ENCODE measurements at regions not wholly inside any gene's neighbourhood (a gene's known extent, or its start where the extent isn't known, plus 50 kb on each side); places are given as distances from the start of the nearest gene placed in this dataset.
"Not testable (repeated sequence)": the region's sequence is repeated elsewhere in the genome, so short reads cannot be mapped to it uniquely, and the experiment has no call there.

DNA sequence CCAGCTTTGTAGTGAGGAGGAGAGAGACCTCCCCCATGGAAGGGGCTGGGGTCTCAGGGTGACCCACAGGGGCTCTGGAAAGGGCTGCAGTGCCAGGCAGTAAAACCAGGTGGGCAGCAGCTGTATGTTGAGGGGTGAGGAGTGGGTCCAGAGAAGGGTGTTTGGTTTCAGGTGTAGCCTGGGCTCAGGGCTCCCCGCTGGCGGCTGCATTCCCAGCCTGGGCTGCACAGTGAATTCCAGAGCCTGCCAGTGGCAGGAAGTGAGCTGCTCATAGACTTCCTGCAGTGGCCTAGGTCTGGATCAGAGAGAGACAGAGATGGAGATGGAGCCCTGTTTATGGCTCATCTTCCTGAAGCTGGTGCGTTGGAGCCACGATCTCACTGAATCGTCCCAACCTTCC, 356.4 kb downstream of the PTPRU start:
- Mint-ChIP-seq H3K36me3 (ENCODE audit: low read depth) (no peaks in the 10 kb centered on the region), H3K27me3 (peaks cover 5% of the 10 kb centered on the region), H3K9me3 (no peaks in the 10 kb centered on the region), H3K4me3 (no peak overlapping the region), H3K4me1 (no peaks in the 10 kb centered on the region), H3K27ac (no peak overlapping the region)
- ChIA-PET CTCF (no interaction called here), POLR2A (no interaction called here)
- no peak for DNase-seq

DNA sequence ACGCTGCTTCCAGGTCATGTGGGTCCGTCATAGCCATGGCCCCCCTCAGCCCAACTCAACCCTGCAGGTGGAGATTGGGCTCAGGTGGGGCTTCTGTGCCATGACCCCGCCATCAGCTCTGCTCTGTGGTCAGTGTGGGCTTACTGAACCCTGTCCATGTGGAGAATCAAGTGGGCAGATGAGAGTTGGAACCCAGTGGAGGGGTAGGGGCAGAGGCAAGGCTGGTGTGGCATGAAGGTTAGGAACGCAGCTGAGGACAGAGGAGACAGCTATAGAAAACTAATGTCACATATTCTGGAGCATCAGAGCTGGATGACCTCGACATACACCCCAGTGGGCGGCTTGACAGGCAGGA, 355.9 kb downstream of the PTPRU start:
- no peak for DNase-seq
- ChIA-PET CTCF (no interaction called here), POLR2A (no interaction called here)
- H3K27ac Mint-ChIP-seq, result no peak overlapping the region
- H3K4me1 Mint-ChIP-seq, result no peaks in the 10 kb centered on the region
- H3K4me3 Mint-ChIP-seq, result no peak overlapping the region
- H3K36me3 Mint-ChIP-seq (ENCODE audit: low read depth), result no peaks in the 10 kb centered on the region
- peaks cover 5% of the 10 kb centered on the region for H3K27me3 Mint-ChIP-seq
- no peaks in the 10 kb centered on the region for H3K9me3 Mint-ChIP-seq

DNA sequence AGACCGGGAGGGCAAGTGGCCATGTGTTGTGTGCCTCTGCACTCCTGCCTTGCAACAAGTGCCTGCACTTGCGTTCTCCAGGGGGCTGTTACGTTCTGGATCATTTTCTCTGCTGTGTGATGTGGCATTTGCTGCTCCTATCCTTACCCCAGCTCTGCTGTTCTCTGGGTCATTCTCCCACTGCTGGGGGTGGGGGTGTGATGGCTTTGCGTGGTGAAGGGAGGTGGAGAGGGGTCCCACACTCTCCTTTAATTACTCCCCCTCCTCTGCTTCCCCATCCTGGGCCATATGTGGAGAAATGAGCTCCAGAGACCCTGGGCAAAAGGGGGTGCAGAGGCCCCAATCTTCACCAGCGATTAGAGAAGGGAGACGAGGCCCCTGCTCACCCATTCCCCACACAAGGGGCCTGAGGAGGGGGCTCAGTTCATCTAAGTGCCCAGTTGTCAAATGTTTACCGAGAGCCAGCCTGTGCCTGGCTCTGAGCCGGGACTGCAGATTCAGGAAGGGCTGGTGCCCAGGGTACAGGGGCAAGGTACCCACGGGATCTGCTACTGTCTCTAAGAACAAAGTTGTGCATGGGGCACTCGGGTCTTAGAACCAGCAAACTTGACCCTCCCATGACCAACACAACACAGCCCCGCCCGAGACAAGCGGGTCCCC, 355.4 kb downstream of the PTPRU start:
- CTCF ChIA-PET, result no interaction called here
- Mint-ChIP-seq H3K36me3 (ENCODE audit: low read depth) (no peaks in the 10 kb centered on the region), H3K4me1 (no peaks in the 10 kb centered on the region), H3K27me3 (peaks cover 5% of the 10 kb centered on the region), H3K9me3 (no peaks in the 10 kb centered on the region), H3K4me3 (no peak overlapping the region), H3K27ac (no peak overlapping the region)
- POLR2A ChIA-PET, result no interaction called here
- DNase-seq, result no peak

DNA sequence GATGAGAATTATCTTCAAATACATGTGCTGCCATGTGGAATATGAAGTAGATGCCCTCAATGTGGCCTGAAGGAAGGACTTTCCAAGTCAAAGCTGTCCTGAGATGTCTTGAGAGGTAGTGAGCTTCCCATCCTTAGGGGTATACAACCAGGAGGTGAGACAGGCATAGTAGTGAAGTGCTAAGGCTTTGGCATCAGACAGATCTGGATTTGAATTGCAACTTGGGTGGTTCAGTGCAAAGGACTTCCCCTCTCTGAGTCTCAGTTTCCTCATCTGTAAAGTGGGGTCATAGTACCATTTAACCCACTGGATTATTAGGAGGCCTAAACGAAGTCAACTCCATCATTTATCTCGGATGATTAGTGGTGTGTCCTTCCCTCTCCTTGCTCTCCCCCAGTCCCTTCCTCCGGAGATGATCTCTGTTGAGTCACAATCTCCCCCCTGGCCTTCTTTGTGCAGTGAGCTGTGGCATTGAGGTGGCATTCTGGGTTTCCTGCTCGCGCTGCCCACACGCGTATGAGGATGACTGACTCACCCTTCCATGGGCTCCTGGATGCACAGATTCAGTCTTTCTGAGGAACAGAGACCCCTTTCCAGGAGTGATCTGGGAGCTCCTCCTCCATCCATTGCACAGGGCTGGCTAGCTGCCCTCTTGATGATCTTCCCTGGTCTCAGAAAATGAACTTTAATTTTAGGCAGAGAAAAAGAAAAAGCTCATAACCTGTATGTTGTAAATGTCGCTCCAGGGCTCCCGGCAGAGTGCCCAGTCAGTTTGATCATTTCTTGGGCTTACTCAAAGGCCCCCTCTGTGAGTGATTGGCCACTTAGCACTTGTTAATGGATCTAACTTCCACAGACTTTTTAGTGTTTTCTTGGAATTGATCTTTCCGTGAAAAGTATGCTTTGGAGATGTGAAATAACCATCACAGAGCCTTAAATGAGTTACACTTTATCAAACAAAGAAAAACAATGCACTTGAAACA, 354.6 kb downstream of the PTPRU start:
- Mint-ChIP-seq H3K27me3 (peaks cover 5% of the 10 kb centered on the region), H3K4me3 (no peak overlapping the region), H3K9me3 (no peaks in the 10 kb centered on the region), H3K27ac (no peak overlapping the region), H3K4me1 (no peaks in the 10 kb centered on the region), H3K36me3 (ENCODE audit: low read depth) (no peaks in the 10 kb centered on the region)
- CTCF ChIA-PET, result no interaction called here
- DNase-seq, result no peak
- POLR2A ChIA-PET, result no interaction called here

DNA sequence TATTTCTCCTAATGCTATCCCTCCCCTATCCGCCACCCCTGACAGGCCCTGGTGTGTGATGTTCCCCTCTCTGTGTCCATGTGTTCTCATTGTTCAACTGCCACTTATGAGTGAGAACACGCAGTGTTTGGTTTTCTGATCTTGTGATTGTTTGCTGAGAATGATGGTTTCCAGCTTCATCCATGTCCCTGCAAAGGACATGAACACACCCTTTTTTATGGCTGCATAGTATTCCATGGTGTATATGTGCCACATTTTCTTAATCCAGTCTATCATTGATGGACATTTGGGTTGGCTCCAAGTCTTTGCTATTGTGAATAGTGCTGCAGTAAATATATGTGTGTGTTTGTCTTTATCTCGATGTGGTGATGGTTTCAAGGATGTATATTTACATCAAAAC, 353.4 kb downstream of the PTPRU start:
- H3K4me1 Mint-ChIP-seq; DNase-seq; H3K36me3 Mint-ChIP-seq (ENCODE audit: low read depth); CTCF ChIA-PET; H3K4me3 Mint-ChIP-seq; H3K9me3 Mint-ChIP-seq; H3K27ac Mint-ChIP-seq; H3K27me3 Mint-ChIP-seq; POLR2A ChIA-PET: not testable (repeated sequence)

DNA sequence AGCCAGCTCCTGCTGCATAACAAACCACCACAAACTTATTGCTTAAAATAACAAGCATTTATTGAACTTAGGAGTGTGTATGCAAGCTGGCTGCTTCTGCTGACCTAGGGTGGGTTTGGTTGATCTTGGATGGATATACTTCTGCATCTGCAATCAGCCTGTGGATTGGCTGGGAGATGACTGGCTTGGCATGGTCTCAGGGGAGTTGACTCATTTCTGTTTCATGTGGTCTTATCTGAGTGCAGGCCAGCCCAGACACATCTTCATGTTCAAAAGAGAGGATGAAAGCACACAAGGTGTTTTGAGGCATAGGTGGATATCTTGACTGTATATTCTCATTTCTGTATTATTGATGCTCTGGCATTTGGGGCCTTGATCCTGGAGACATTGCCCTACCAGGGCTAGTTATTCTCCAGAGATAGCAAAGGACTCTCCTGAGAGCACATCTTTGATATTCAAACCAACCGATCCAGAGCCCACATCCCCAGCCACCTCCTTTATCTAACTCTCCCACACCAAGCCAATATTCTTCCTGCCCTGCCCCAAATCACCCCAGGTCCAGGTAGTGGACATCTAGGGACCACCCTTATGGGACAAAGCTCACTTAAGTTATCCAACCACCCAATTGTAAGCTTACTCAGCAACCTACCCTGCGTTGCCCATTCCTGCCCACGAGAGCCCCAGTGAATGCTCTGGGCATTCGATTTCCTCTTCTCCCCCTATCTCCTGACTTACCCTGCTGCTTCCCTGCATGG, 350.8 kb downstream of the PTPRU start:
- Mint-ChIP-seq H3K27ac (no peak overlapping the region), H3K9me3 (no peaks in the 10 kb centered on the region), H3K4me1 (no peaks in the 10 kb centered on the region), H3K36me3 (ENCODE audit: low read depth) (no peaks in the 10 kb centered on the region), H3K4me3 (no peak overlapping the region), H3K27me3 (peaks cover 5% of the 10 kb centered on the region)
- no peak for DNase-seq
- POLR2A ChIA-PET, result no interaction called here
- CTCF ChIA-PET, result no interaction called here

DNA sequence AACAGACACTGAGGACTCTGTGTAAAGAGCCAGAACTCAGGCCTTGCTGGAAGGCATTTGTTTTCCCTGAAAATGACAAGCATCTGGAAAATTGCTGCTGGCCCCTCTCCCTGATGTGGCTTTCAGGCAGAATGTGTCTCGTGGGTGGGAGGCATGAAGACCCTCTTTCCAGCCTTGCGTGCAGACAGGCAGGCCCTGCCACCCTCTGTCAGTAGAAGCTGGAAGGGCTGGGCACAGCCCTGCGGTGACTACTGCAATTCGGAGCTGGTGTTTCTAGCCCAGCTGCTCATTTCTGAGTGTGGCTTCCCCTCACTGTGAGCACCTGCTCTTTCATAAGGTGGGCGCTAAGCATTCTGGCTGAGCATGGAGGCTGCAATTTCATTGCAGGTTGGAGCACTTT, 349.9 kb downstream of the PTPRU start:
- peaks cover 5% of the 10 kb centered on the region for H3K27me3 Mint-ChIP-seq
- DNase-seq, result no peak
- H3K27ac Mint-ChIP-seq, result no peak overlapping the region
- no peaks in the 10 kb centered on the region for H3K4me1 Mint-ChIP-seq
- no peak overlapping the region for H3K4me3 Mint-ChIP-seq
- no peaks in the 10 kb centered on the region for H3K36me3 Mint-ChIP-seq (ENCODE audit: low read depth)
- ChIA-PET CTCF (no interaction called here), POLR2A (no interaction called here)
- H3K9me3 Mint-ChIP-seq, result no peaks in the 10 kb centered on the region

DNA sequence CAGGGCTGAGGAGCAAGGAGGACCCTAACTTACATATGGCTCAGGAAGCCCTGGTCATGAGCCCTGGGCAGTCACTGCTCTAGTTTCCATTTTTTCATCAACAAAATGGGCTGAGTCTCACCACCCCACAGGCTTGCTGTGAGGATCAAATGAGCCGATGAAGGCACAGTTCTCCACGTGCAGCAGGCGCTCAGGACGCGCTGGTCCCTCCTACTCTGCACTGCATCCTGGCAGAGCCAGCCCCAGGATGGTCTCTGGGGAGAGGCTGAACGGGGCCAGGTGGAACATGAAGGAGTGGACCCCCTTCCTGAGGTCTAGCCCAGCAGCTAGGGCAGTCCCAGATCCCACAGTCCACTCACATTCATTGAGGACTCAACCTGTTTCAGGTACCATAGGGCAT, 349.3 kb downstream of the PTPRU start:
- ChIA-PET CTCF (no interaction called here), POLR2A (no interaction called here)
- H3K9me3 Mint-ChIP-seq, result no peaks in the 10 kb centered on the region
- no peaks in the 10 kb centered on the region for H3K36me3 Mint-ChIP-seq (ENCODE audit: low read depth)
- peaks cover 5% of the 10 kb centered on the region for H3K27me3 Mint-ChIP-seq
- no peak for DNase-seq
- H3K27ac Mint-ChIP-seq, result no peak overlapping the region
- H3K4me1 Mint-ChIP-seq, result no peaks in the 10 kb centered on the region
- H3K4me3 Mint-ChIP-seq, result no peak overlapping the region

DNA sequence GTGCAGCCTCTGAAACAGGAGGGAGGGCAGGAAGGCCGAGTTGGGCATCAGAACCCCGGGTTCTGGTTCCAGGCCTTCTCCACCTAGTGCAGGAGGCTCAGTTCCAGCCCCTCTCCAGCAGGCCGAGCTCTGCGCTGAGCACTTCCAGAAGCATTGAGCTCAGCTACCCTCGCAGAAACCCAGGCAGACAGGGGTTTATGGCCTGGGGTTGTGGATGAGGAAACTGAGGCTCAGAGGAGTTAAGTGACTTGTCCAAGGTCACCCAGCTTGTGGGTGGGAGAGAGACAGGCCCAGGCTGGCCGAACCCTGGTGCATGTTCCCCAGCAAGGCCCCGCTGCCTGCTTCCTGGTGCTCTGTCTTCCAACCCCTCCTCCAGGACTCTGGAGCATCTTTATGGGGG, 348.9 kb downstream of the PTPRU start:
- no peaks in the 10 kb centered on the region for H3K9me3 Mint-ChIP-seq
- no peak overlapping the region for H3K27ac Mint-ChIP-seq
- no peak overlapping the region for H3K4me3 Mint-ChIP-seq
- H3K4me1 Mint-ChIP-seq, result no peaks in the 10 kb centered on the region
- no peaks in the 10 kb centered on the region for H3K36me3 Mint-ChIP-seq (ENCODE audit: low read depth)
- H3K27me3 Mint-ChIP-seq, result peaks cover 5% of the 10 kb centered on the region
- CTCF ChIA-PET, result no interaction called here
- POLR2A ChIA-PET, result no interaction called here
- DNase-seq, result no peak

DNA sequence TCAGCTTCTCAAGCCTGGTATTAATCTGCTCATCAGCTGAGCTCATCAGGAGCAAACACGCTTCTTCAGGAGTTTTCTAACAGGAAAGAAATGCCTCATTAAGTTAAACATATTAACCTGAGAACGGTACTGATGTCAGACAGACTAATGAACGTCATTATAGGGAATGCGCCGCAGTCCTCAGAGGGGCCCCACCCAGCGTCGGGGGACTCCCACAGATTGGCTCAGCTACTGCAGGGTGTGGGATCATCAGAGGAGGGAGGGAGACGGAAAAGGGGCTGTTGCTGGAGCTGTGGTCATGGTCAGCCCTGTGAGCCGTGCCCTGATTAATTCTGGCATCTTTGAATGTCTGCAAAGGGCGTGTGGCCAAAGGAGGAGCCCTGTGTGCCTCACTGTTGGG, 348.5 kb downstream of the PTPRU start:
- POLR2A ChIA-PET, result no interaction called here

DNA sequence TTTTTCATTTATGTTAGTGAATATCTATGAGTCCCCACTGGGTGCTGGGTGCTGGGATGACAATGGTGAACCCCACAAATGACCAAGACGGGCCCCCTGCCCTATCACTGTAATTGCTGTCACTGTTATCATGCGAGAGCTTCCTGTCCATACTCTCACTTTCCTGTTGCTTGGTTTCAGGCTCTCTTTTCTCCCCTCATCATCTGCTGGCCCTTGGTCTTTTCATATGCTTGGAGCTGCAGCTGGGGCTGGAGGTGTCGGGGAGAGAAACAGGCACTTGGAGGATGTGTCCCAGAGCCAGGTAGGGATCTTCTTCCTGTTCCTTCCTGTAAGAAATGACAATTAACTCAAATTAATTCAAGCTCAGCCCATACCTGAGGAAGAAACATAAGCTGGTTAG, 348.0 kb downstream of the PTPRU start:
- no peaks in the 10 kb centered on the region for H3K36me3 Mint-ChIP-seq (ENCODE audit: low read depth)
- ChIA-PET POLR2A (no interaction called here), CTCF (no interaction called here)
- H3K4me3 Mint-ChIP-seq, result no peak overlapping the region
- H3K27ac Mint-ChIP-seq, result no peak overlapping the region
- no peak for DNase-seq
- no peaks in the 10 kb centered on the region for H3K9me3 Mint-ChIP-seq
- H3K4me1 Mint-ChIP-seq, result no peaks in the 10 kb centered on the region
- H3K27me3 Mint-ChIP-seq, result peaks cover 5% of the 10 kb centered on the region

More for the DNA sequence above, 348.5 kb downstream of the PTPRU start:
- no peak for DNase-seq
- Mint-ChIP-seq H3K4me1 (no peaks in the 10 kb centered on the region), H3K27me3 (peaks cover 5% of the 10 kb centered on the region), H3K4me3 (no peak overlapping the region), H3K27ac (no peak overlapping the region), H3K9me3 (no peaks in the 10 kb centered on the region), H3K36me3 (ENCODE audit: low read depth) (no peaks in the 10 kb centered on the region)
- CTCF ChIA-PET, result no interaction called here

DNA sequence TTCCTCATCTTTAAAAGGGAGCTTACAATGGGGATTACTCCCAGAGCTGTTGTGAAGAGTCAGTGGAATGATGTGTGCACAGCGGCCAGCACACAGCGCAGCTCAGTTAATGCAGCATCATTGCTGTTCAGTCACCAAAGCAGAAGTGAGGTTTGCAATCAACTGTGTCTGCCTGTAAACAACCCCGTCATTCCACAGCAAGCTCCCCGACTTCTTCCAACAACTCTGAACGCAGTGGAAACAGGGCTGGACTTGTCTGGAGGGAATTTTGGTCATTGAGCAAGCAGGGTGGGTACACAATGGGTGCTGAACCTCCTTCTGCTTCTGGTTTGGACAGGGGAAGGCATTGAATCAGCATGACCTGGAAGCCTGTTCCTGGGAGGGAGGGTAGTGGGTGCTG, 347.4 kb downstream of the PTPRU start:
- POLR2A ChIA-PET, result no interaction called here
- Mint-ChIP-seq H3K27ac (no peak overlapping the region), H3K4me1 (no peaks in the 10 kb centered on the region), H3K9me3 (no peaks in the 10 kb centered on the region), H3K36me3 (ENCODE audit: low read depth) (no peaks in the 10 kb centered on the region), H3K4me3 (no peak overlapping the region), H3K27me3 (peaks cover 5% of the 10 kb centered on the region)
- CTCF ChIA-PET, result no interaction called here
- no peak for DNase-seq

DNA sequence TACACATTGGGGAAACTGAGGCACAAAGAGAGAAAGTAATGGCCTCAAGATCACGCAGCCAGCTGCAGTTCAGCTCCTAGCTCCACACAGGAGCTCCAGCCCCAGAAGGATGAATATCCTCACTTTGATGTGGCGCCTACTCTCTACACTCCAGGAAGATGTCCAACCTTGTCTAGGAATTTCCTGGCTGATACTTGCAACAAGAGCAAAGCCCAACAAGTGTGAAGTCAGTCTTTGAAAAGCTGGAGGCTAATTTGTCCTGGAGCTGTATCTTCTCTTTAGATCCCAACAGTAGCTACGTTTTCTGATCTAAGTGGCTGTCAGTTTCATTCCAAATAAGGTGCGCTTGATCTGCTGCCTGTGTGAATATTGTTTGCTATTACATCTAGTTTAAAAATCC, 344.9 kb downstream of the PTPRU start:
- Mint-ChIP-seq H3K4me1 (no peaks in the 10 kb centered on the region), H3K4me3 (no peak overlapping the region), H3K36me3 (ENCODE audit: low read depth) (no peaks in the 10 kb centered on the region), H3K27me3 (no peaks in the 10 kb centered on the region), H3K9me3 (no peaks in the 10 kb centered on the region), H3K27ac (no peak overlapping the region)
- ChIA-PET CTCF (no interaction called here), POLR2A (no interaction called here)
- DNase-seq, result no peak
